Fibroblast of mammary gland (primary cell): ENCODE measurements at regions not wholly inside any gene's neighbourhood (a gene's known extent, or its start where the extent isn't known, plus 50 kb on each side); places are given as distances from the start of the nearest gene placed in this dataset.
"Not testable (repeated sequence)": the region's sequence is repeated elsewhere in the genome, so short reads cannot be mapped to it uniquely, and the experiment has no call there.

ENCODE experiments used
- DNase-seq: peaks from one replicate; pipeline ENCODE4 v3.0.0-alpha.2; 2010; ENCODE audit warnings: low read depth
- H3K4me3 ChIP-seq: 2 replicates; pipeline ENCODE4 v1.5.1; 2011; ENCODE audit warnings: low read depth, mild to moderate bottlenecking, low read length, moderate library complexity; ENCODE audit not compliant: control insufficient read depth
- CTCF ChIP-seq: conservative IDR thresholded peaks from 2 replicates; pipeline ENCODE4 v1.5.1; 2011; ENCODE audit warnings: low read depth, low read length, inconsistent platforms; ENCODE audit not compliant: control insufficient read depth, insufficient read depth

GRCh38 chr13:73169971-73170370 is 111.2 kb downstream of the KLF5 start:
- H3K4me3 ChIP-seq = no peak overlapping the region
- DNase-seq = no peak
- no peak for TF ChIP-seq CTCF

GRCh38 chr13:73168953-73169401 is 110.2 kb downstream of the KLF5 start:
- H3K4me3 ChIP-seq = no peak overlapping the region
- no peak for DNase-seq
- TF ChIP-seq CTCF = no peak

GRCh38 chr13:73168226-73168952 is 109.6 kb downstream of the KLF5 start:
- TF ChIP-seq CTCF = no peak
- no peak overlapping the region for H3K4me3 ChIP-seq
- no peak for DNase-seq

GRCh38 chr13:73167028-73167820 is 108.4 kb downstream of the KLF5 start:
- no peak for DNase-seq
- no peak for TF ChIP-seq CTCF
- H3K4me3 ChIP-seq = no peak overlapping the region

- H3K4me3 ChIP-seq = no peak overlapping the region
- TF ChIP-seq CTCF = no peak
- DNase-seq = no peak
These were observed 107.4 kb downstream of the KLF5 start for GRCh38 chr13:73166204-73166603.

GRCh38 chr13:73162912-73163911 is 104.4 kb downstream of the KLF5 start:
- H3K4me3 ChIP-seq = no peak overlapping the region
- DNase-seq = no peak
- TF ChIP-seq CTCF = no peak

GRCh38 chr13:73160371-73161031 is 101.7 kb downstream of the KLF5 start:
- not testable (repeated sequence) for DNase-seq, H3K4me3 ChIP-seq
